GM21619 (cell line): ENCODE measurements at regions not wholly inside any gene's neighbourhood (a gene's known extent, or its start where the extent isn't known, plus 50 kb on each side); places are given as distances from the start of the nearest gene placed in this dataset.
"Not testable (repeated sequence)": the region's sequence is repeated elsewhere in the genome, so short reads cannot be mapped to it uniquely, and the experiment has no call there.

ENCODE experiments used
- ATAC-seq: cut with Tn5 transposase; IDR thresholded peaks from one replicate; pipeline ENCODE4 v1.9.1; 2021; ENCODE audit not compliant: unreplicated experiment

- ATAC-seq = no peak
Observed at GRCh38 chr5:71821029-71821428, 102.0 kb downstream of the CARTPT start.

- not testable (repeated sequence) for ATAC-seq
Observed at GRCh38 chr5:71822065-71822464, 103.0 kb downstream of the CARTPT start.

GRCh38 chr5:71825992-71826391 is 106.9 kb downstream of the CARTPT start:
- no peak for ATAC-seq

- ATAC-seq = no peak
Observed at GRCh38 chr5:71828291-71829040, 109.4 kb downstream of the CARTPT start.

GRCh38 chr5:71829206-71829605 is 110.1 kb downstream of the CARTPT start:
- no peak for ATAC-seq

GRCh38 chr5:71830681-71831539 is 111.8 kb downstream of the CARTPT start:
- ATAC-seq = no peak

GRCh38 chr5:71832812-71833715 is 114.0 kb downstream of the CARTPT start:
- ATAC-seq = no peak

GRCh38 chr5:71834601-71835000 is 115.5 kb downstream of the CARTPT start:
- ATAC-seq = no peak

GRCh38 chr5:71836084-71836483 is 117.0 kb downstream of the CARTPT start:
- ATAC-seq = no peak

- no peak for ATAC-seq
Observed at GRCh38 chr5:71836559-71837112, 117.6 kb downstream of the CARTPT start.

GRCh38 chr5:71838286-71838685 is 119.2 kb downstream of the CARTPT start:
- ATAC-seq = no peak

GRCh38 chr5:71839096-71839884 is 120.2 kb downstream of the CARTPT start:
- ATAC-seq = no peak

- no peak for ATAC-seq
Observed at GRCh38 chr5:71841107-71841506, 122.0 kb downstream of the CARTPT start.

- no peak for ATAC-seq
Observed at GRCh38 chr5:71843111-71843510, 124.0 kb downstream of the CARTPT start.

- no peak for ATAC-seq
Observed at GRCh38 chr5:71844862-71845261, 125.8 kb downstream of the CARTPT start.

GRCh38 chr5:71859515-71859914 is 140.4 kb downstream of the CARTPT start:
- ATAC-seq = no peak

GRCh38 chr5:71860048-71860447 is 141.0 kb downstream of the CARTPT start:
- ATAC-seq = no peak

GRCh38 chr5:71861682-71862081 is 142.6 kb downstream of the CARTPT start:
- no peak for ATAC-seq

GRCh38 chr5:71862087-71862486 is 143.0 kb downstream of the CARTPT start:
- no peak for ATAC-seq

GRCh38 chr5:71862507-71863060 is 143.5 kb downstream of the CARTPT start:
- no peak for ATAC-seq
